ENCODE measurements at regions not wholly inside any gene's neighbourhood (a gene's known extent, or its start where the extent isn't known, plus 50 kb on each side); places are given as distances from the start of the nearest gene placed in this dataset.
A peak's percentile ranks its signal among the peaks of the same experiment; 100 is the strongest.

DNA sequence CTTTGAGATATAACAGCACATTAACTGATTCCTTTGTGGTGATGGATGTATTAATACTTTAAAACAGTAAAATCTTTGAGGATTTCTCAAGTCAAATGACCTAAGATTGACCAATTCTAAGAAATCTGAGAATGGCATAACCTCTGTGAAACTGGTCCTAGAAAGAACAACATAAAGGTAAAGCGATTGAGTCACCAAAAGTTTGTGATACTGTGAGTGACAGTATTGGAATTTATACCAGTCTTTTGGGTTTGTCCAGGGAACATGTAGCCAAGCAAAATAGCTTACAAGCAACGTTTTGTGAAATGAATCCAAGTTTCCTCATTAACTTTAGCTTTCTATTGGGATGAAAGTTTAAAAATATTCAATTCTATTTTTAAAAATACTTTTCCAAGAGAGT lies 157.4 kb upstream of the TMEM196 start:
- ATAC-seq (ENCODE audit: low read depth) (no peak), DNase-seq (ENCODE audit: low spot score) (no peak)
- peaks cover 2% of the 10 kb centered on the region for H3K9me3 ChIP-seq (ENCODE audit: severe bottlenecking)
- TF ChIP-seq, protein P1, sequence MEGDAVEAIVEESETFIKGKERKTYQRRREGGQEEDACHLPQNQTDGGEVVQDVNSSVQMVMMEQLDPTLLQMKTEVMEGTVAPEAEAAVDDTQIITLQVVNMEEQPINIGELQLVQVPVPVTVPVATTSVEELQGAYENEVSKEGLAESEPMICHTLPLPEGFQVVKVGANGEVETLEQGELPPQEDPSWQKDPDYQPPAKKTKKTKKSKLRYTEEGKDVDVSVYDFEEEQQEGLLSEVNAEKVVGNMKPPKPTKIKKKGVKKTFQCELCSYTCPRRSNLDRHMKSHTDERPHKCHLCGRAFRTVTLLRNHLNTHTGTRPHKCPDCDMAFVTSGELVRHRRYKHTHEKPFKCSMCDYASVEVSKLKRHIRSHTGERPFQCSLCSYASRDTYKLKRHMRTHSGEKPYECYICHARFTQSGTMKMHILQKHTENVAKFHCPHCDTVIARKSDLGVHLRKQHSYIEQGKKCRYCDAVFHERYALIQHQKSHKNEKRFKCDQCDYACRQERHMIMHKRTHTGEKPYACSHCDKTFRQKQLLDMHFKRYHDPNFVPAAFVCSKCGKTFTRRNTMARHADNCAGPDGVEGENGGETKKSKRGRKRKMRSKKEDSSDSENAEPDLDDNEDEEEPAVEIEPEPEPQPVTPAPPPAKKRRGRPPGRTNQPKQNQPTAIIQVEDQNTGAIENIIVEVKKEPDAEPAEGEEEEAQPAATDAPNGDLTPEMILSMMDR (IDR thresholded peaks at IDR 0.05; ENCODE audit: poor library complexity, severe bottlenecking): no peak
- H3K4me1 ChIP-seq (ENCODE audit: insufficient read depth, poor library complexity, severe bottlenecking): peaks cover 12% of the 10 kb centered on the region
- H3K27me3 ChIP-seq (ENCODE audit: insufficient read depth, poor library complexity, severe bottlenecking): no peaks in the 10 kb centered on the region
- H3K4me3 ChIP-seq (ENCODE audit: severe bottlenecking): no peak overlapping the region
- H3K27ac ChIP-seq (ENCODE audit: poor library complexity, severe bottlenecking): no peak overlapping the region
- no peaks in the 10 kb centered on the region for H3K36me3 ChIP-seq (ENCODE audit: low read depth)

DNA sequence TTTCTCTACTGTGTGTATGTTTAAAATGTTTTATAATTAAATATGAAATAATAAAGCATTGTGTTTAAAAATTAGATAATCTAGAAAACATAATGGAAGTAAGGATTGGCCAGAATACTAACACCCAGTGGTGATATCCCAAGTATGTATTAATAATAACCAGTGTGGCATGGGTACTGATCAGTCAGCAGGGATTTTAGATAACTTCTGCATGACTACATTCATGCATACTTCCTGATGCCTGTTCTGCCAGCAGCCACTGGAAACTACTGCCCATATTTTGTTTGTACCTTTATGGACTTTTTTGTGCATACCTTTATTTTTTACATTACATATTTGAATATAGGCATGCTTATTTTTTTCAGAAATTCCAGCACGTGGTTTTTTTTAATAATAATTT lies 156.6 kb upstream of the TMEM196 start:
- TF ChIP-seq, protein P1 (IDR thresholded peaks at IDR 0.05; ENCODE audit: poor library complexity, severe bottlenecking): no peak
- Histone ChIP-seq H3K9me3 (ENCODE audit: severe bottlenecking) (no peaks in the 10 kb centered on the region), H3K4me1 (ENCODE audit: insufficient read depth, poor library complexity, severe bottlenecking) (peaks cover 12% of the 10 kb centered on the region), H3K27ac (ENCODE audit: poor library complexity, severe bottlenecking) (no peak overlapping the region), H3K4me3 (ENCODE audit: severe bottlenecking) (no peak overlapping the region), H3K36me3 (ENCODE audit: low read depth) (no peaks in the 10 kb centered on the region), H3K27me3 (ENCODE audit: insufficient read depth, poor library complexity, severe bottlenecking) (no peaks in the 10 kb centered on the region)
- no peak for DNase-seq (ENCODE audit: low spot score)
- no peak; the same call in 2 of the 3 replicates for ATAC-seq (ENCODE audit: low read depth)

GRCh38 chr7:19928247-19928646 lies 154.8 kb upstream of the TMEM196 start:
- Histone ChIP-seq H3K36me3 (ENCODE audit: low read depth) (no peaks in the 10 kb centered on the region), H3K9me3 (ENCODE audit: severe bottlenecking) (no peaks in the 10 kb centered on the region), H3K27me3 (ENCODE audit: insufficient read depth, poor library complexity, severe bottlenecking) (no peaks in the 10 kb centered on the region), H3K4me1 (ENCODE audit: insufficient read depth, poor library complexity, severe bottlenecking) (peaks cover 12% of the 10 kb centered on the region), H3K27ac (ENCODE audit: poor library complexity, severe bottlenecking) (no peak overlapping the region), H3K4me3 (ENCODE audit: severe bottlenecking) (no peak overlapping the region)
- ATAC-seq (ENCODE audit: low read depth): no peak
- TF ChIP-seq, protein P1 (IDR thresholded peaks at IDR 0.05; ENCODE audit: poor library complexity, severe bottlenecking): no peak
- DNase-seq (ENCODE audit: low spot score): no peak

DNA sequence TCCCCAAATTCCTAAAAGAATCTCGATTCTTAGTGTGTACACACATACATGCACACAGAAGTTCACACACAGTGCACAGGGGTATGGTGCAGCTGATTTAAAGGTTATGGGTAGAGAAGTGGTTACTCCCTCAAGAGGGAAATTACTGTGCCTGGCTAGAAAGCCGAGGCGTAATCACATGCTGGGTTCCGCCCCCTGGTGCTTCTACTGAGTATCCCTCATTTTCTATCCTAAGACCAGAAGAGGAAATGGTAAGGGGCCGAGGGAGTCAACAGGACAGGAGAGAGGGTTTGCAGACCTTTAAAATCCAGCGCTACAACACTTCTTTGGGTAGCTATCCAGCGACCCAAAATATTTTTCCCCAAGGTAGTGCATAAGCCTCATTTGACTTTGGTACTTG lies 147.3 kb upstream of the TMEM196 start:
- no peak for DNase-seq (ENCODE audit: low spot score)
- no peak overlapping the region for H3K4me3 ChIP-seq (ENCODE audit: severe bottlenecking)
- no peaks in the 10 kb centered on the region for H3K36me3 ChIP-seq (ENCODE audit: low read depth)
- no peak overlapping the region for H3K27ac ChIP-seq (ENCODE audit: poor library complexity, severe bottlenecking)
- TF ChIP-seq, protein P1 (IDR thresholded peaks at IDR 0.05; ENCODE audit: poor library complexity, severe bottlenecking): no peak
- H3K27me3 ChIP-seq (ENCODE audit: insufficient read depth, poor library complexity, severe bottlenecking): no peaks in the 10 kb centered on the region
- no peaks in the 10 kb centered on the region for H3K9me3 ChIP-seq (ENCODE audit: severe bottlenecking)
- H3K4me1 ChIP-seq (ENCODE audit: insufficient read depth, poor library complexity, severe bottlenecking): peaks cover 17% of the 10 kb centered on the region
- no peak for ATAC-seq (ENCODE audit: low read depth)

DNA sequence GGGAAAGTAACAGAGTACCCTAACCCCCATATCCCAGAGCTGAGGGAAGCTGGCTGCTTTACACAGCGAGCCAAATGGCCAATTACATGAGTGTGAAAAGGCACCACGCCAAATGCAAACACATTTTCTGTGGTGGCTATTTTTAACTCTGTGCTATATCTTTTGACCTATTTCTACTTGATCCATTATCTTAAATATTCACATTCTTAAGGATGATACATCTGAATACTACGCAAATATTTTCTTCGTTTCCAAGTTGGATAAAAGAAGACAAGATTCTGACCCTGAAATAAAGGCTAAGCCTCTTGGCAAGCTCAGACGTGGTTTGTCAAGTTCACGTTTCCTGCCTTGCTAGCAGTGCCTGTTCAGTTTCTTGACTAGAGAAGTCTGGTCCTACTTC lies 146.7 kb upstream of the TMEM196 start:
- peaks cover 20% of the 10 kb centered on the region for H3K4me1 ChIP-seq (ENCODE audit: insufficient read depth, poor library complexity, severe bottlenecking)
- ATAC-seq (ENCODE audit: low read depth) (no peak), DNase-seq (ENCODE audit: low spot score) (no peak)
- H3K27me3 ChIP-seq (ENCODE audit: insufficient read depth, poor library complexity, severe bottlenecking): no peaks in the 10 kb centered on the region
- TF ChIP-seq, protein P1 (IDR thresholded peaks at IDR 0.05; ENCODE audit: poor library complexity, severe bottlenecking): no peak
- H3K9me3 ChIP-seq (ENCODE audit: severe bottlenecking): no peaks in the 10 kb centered on the region
- H3K4me3 ChIP-seq (ENCODE audit: severe bottlenecking): no peak overlapping the region
- H3K36me3 ChIP-seq (ENCODE audit: low read depth): no peaks in the 10 kb centered on the region
- peak overlapping the region; percentile 29 for H3K27ac ChIP-seq (ENCODE audit: poor library complexity, severe bottlenecking)

Data from RWPE2 (cell line).